Uterus (tissue), 3 donors: ENCODE measurements at regions not wholly inside any gene's neighbourhood (a gene's known extent, or its start where the extent isn't known, plus 50 kb on each side); places are given as distances from the start of the nearest gene placed in this dataset.

Source experiments
- DNase-seq, 2 donors: peaks; one replicate each; pipeline ENCODE4 v3.0.0-alpha.2; 2019 to 2020
- H3K27ac ChIP-seq, 2 donors: fragments of 200-600 bp; sonication (generic); 1 replicate in 1 of 2; 2 replicates in 1 of 2; pipeline ENCODE4 v1.5.1; 2016 to 2018
- H3K27me3 ChIP-seq, 2 donors: fragments of 200-600 bp; sonication (generic); one replicate each; pipeline ENCODE4 v1.5.1; 2018 to 2019; ENCODE audit warnings: control low read depth in 1 of 2
- H3K36me3 ChIP-seq, 2 donors: fragments of 200-600 bp; sonication (generic); one replicate each; pipeline ENCODE4 v1.5.1; 2019; ENCODE audit warnings: control low read depth in 1 of 2
- H3K4me1 ChIP-seq, 2 donors: fragments of 200-600 bp; sonication (generic); one replicate each; pipeline ENCODE4 v1.5.1; 2018 to 2019; ENCODE audit warnings: control low read depth in 1 of 2
- H3K4me3 ChIP-seq, 2 donors: fragments of 200-600 bp; sonication (generic); 1 replicate in 1 of 2; 2 replicates in 1 of 2; pipeline ENCODE4 v1.5.1; 2018 to 2019; ENCODE audit warnings: mild to moderate bottlenecking in 1 of 2
- H3K9me3 ChIP-seq, 2 donors: fragments of 200-600 bp; sonication (generic); one replicate each; pipeline ENCODE4 v1.5.1; 2019; ENCODE audit warnings: control low read depth in 1 of 2
- POLR2A ChIP-seq, 2 donors: fragments of 450-650 bp; IDR thresholded peaks; one replicate each; pipeline ENCODE4 v1.6.1; 2016; ENCODE audit warnings: antibody characterized with exemption in 2 of 2, mild to moderate bottlenecking in 1 of 2, moderate library complexity in 1 of 2
- intact Hi-C: fragments of 100-400 bp; cut with DNase I; formaldehyde crosslinking; loops from one replicate; pipeline ENCODE4 v1.15.1; 2023; ENCODE audit warnings: low total_unique reads
- TF ChIP-seq, protein P1 (sequence below), 4 experiments: fragments of 200-600 bp in 2 of 4; fragments of 450-650 bp in 2 of 4; sonication (generic) in 2 of 4; IDR thresholded peaks; one replicate each; pipeline ENCODE4 v1.5.1; 2016 to 2019; ENCODE audit warnings: antibody characterized with exemption in 4 of 4, mild to moderate bottlenecking in 2 of 4, moderate library complexity in 1 of 4
- donor health status: DM: yes; HTN: yes; CAD: no.

DNA sequence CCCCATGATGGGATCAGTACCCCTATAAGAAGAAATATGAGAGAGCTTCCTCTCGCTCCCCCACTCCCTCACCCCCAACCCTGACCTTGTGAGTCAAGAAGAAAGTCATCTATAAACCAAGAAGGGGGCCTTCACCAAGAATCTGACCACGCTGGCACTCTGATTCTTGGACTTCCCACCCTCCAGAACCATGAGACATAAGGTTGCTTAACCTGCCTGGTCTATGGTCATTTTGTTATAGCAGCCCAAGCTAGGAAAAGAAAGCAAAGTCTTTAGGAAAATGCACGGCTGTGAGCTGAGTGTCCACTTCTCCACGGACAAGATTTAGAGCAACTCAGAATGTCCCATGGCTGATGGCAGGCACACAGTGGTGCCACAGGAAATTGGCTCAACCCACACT is 333.5 kb downstream of the SOX9 start:
- no peaks in the 10 kb centered on the region for H3K27me3 ChIP-seq
- no peak overlapping the region for H3K4me3 ChIP-seq
- no peak overlapping the region for H3K27ac ChIP-seq
- H3K36me3 ChIP-seq: no peaks in the 10 kb centered on the region
- intact Hi-C loops: no loop called here
- no peaks in the 10 kb centered on the region for H3K4me1 ChIP-seq
- no peak for TF ChIP-seq POLR2A (IDR thresholded peaks at IDR 0.05)
- TF ChIP-seq, protein P1, sequence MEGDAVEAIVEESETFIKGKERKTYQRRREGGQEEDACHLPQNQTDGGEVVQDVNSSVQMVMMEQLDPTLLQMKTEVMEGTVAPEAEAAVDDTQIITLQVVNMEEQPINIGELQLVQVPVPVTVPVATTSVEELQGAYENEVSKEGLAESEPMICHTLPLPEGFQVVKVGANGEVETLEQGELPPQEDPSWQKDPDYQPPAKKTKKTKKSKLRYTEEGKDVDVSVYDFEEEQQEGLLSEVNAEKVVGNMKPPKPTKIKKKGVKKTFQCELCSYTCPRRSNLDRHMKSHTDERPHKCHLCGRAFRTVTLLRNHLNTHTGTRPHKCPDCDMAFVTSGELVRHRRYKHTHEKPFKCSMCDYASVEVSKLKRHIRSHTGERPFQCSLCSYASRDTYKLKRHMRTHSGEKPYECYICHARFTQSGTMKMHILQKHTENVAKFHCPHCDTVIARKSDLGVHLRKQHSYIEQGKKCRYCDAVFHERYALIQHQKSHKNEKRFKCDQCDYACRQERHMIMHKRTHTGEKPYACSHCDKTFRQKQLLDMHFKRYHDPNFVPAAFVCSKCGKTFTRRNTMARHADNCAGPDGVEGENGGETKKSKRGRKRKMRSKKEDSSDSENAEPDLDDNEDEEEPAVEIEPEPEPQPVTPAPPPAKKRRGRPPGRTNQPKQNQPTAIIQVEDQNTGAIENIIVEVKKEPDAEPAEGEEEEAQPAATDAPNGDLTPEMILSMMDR (IDR thresholded peaks at IDR 0.05): no peak
- no peaks in the 10 kb centered on the region for H3K9me3 ChIP-seq
- no peak for DNase-seq

DNA sequence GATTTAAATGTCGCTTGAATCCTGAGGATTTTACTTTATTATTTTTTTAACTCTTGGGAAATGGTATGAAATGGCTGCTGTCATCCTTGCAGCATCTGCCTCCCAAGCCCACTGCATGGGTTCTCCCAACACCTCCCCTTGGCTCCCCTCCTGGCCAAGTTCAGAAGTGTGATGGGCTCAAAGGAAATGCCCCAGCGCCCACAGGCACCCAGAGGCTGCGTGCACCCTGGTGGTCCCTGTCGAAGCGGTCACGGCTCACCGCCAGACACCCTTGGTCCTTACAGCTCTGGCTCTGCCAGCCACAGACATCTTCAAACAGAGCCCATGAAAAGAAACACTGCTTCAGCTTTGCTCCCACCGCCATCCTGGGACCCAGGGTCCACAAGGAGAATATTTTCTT is 334.7 kb downstream of the SOX9 start:
- Histone ChIP-seq H3K27me3 (no peaks in the 10 kb centered on the region), H3K36me3 (no peaks in the 10 kb centered on the region), H3K9me3 (no peaks in the 10 kb centered on the region), H3K4me3 (no peak overlapping the region), H3K4me1 (no peaks in the 10 kb centered on the region), H3K27ac (no peak overlapping the region)
- TF ChIP-seq, protein P1 (IDR thresholded peaks at IDR 0.05): no peak
- TF ChIP-seq POLR2A (IDR thresholded peaks at IDR 0.05): no peak
- intact Hi-C loops: no loop called here
- no peak for DNase-seq

DNA sequence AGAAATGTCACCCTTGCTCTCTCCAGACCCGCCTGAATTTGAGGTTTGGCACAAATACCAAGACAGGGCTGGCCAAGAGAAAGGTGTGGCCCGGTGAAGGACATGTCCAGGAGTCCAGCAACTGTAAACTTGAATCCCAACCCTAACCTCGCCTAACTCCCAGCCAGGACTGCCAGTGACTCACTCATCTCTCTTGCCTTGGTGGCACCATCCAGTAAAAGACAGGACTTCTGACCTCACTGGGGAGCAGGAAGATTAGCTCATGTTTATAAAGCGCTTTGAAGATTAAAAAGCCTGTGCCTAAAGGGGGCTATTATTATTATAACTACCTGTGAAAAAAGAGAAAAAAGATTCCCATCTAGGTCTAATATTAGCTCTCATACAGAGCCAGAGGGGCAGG is 335.3 kb downstream of the SOX9 start:
- intact Hi-C loops: no loop called here
- no peaks in the 10 kb centered on the region for H3K36me3 ChIP-seq
- H3K4me3 ChIP-seq: no peak overlapping the region
- no peaks in the 10 kb centered on the region for H3K4me1 ChIP-seq
- no peaks in the 10 kb centered on the region for H3K27me3 ChIP-seq
- DNase-seq: no peak
- no peak overlapping the region for H3K27ac ChIP-seq
- H3K9me3 ChIP-seq: no peaks in the 10 kb centered on the region
- TF ChIP-seq, protein P1 (IDR thresholded peaks at IDR 0.05): no peak
- TF ChIP-seq POLR2A (IDR thresholded peaks at IDR 0.05): no peak

DNA sequence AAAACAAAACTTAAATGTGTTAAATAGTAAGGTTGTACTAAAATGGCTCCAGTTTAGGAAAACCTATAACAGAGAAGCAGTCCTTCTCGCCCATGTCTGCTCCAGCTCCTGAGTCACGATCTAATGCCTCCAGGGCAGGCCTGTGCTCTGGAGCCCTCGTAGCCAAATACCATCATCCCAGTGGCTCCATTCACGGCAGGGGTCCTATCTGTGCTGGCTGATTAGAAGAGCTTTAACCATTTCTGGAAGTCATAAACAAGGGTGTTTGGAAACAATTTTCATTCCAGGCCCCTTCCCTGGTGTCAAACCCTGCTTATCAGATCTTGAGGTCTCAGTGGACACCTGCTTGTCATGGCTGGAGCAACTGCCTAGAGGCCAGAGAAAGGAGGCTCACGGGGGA is 336.9 kb downstream of the SOX9 start:
- no peak for DNase-seq
- intact Hi-C loops: no loop called here
- no peaks in the 10 kb centered on the region for H3K36me3 ChIP-seq

DNA sequence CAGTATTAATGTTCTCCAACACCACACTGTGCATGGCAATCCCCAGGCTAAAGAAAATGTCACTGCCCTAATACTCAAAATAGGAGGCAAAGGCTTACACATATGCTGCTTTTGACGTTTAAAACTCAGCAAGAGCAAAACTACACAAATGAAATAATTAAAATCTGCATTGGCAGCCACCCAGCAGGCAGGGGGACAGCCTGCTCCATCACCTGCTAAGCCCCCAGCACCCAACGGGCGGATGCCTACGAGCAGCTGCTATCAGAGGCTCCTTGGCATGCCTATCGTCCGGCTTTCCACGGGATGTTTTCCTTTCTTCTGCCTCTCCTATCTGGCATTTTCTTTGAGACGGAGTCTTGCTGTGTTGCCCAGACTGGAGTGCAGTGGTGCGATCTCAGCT is 337.5 kb downstream of the SOX9 start:
- intact Hi-C loops: no loop called here
- no peaks in the 10 kb centered on the region for H3K9me3 ChIP-seq
- DNase-seq: no peak

More for the DNA sequence above, 336.9 kb downstream of the SOX9 start:
- H3K4me3 ChIP-seq: no peak overlapping the region
- no peaks in the 10 kb centered on the region for H3K27me3 ChIP-seq
- no peaks in the 10 kb centered on the region for H3K9me3 ChIP-seq
- no peaks in the 10 kb centered on the region for H3K4me1 ChIP-seq
- TF ChIP-seq, protein P1 (IDR thresholded peaks at IDR 0.05): no peak
- TF ChIP-seq POLR2A (IDR thresholded peaks at IDR 0.05): no peak
- H3K27ac ChIP-seq: no peak overlapping the region

More for the DNA sequence above, 337.5 kb downstream of the SOX9 start:
- no peak for TF ChIP-seq POLR2A (IDR thresholded peaks at IDR 0.05)
- TF ChIP-seq, protein P1 (IDR thresholded peaks at IDR 0.05): no peak
- no peaks in the 10 kb centered on the region for H3K27me3 ChIP-seq
- no peaks in the 10 kb centered on the region for H3K4me1 ChIP-seq
- H3K36me3 ChIP-seq: no peaks in the 10 kb centered on the region
- no peak overlapping the region for H3K27ac ChIP-seq
- H3K4me3 ChIP-seq: no peak overlapping the region
